Heart right ventricle (tissue), 16 donors: ENCODE measurements at regions not wholly inside any gene's neighbourhood (a gene's known extent, or its start where the extent isn't known, plus 50 kb on each side); places are given as distances from the start of the nearest gene placed in this dataset.

ENCODE experiments used
- ATAC-seq, 8 donors: fragments of 200-7000 bp; cut with Tn5 transposase; one replicate each; pipeline ENCODE4 v1.9.1; 2020; ENCODE audit warnings: mild to moderate bottlenecking in 8 of 8, moderate library complexity in 8 of 8, moderate number of reproducible peaks in 1 of 8
- DNase-seq, 2 donors: peaks; one replicate each; pipeline ENCODE4 v3.0.0-alpha.2; 2020
- H3K27ac ChIP-seq, 10 donors: fragments of 200-600 bp; sonication (generic) in 2 of 10; one replicate each; pipeline versions ENCODE4 v1.5.0 to v1.8.0; 2020 to 2022; ENCODE audit warnings: mild to moderate bottlenecking in 3 of 10
- H3K27me3 ChIP-seq, 7 donors: fragments of 200-600 bp; one replicate each; pipeline ENCODE4 v1.8.0; 2021 to 2022; ENCODE audit warnings: mild to moderate bottlenecking in 2 of 7
- H3K36me3 ChIP-seq, 9 donors: fragments of 200-600 bp; sonication (generic) in 1 of 9; one replicate each; pipeline versions ENCODE4 v1.5.0 to v1.8.0; 2020 to 2022; ENCODE audit warnings: mild to moderate bottlenecking in 2 of 9
- H3K4me1 ChIP-seq, 9 donors: fragments of 200-600 bp; sonication (generic) in 1 of 9; one replicate each; pipeline versions ENCODE4 v1.5.0 to v1.8.0; 2020 to 2022; ENCODE audit warnings: mild to moderate bottlenecking in 4 of 9
- H3K4me3 ChIP-seq, 10 donors: fragments of 200-600 bp; sonication (generic) in 2 of 10; one replicate each; pipeline versions ENCODE4 v1.5.0 to v1.8.0; 2020 to 2022; ENCODE audit warnings: mild to moderate bottlenecking in 7 of 10, moderate library complexity in 2 of 10
- H3K9me3 ChIP-seq, 11 donors: fragments of 200-600 bp in 10 of 11; sonication (generic) in 2 of 11; one replicate each; pipeline versions ENCODE4 v1.5.0 to v1.8.0; 2013 to 2022; ENCODE audit warnings: mild to moderate bottlenecking in 2 of 11, control low read depth in 1 of 11, moderate library complexity in 1 of 11
- WGBS, 2 donors: extraction: QIAGEN DNeasy Blood & Tissue Kit; methylation state at CpG; one replicate each; pipeline ENCODE4 v1.1.7; 2013; ENCODE audit warnings: inconsistent platforms in 1 of 2; 5-methylcytosine and 5-hydroxymethylcytosine counted together
- intact Hi-C, 10 donors: fragments of 100-400 bp; cut with DNase I; formaldehyde crosslinking; loops; one replicate each; pipeline versions ENCODE4 v1.11.1 to v1.14.2; 2022
- TF ChIP-seq, protein P1 (sequence below), 9 donors: fragments of 200-600 bp; sonication (generic) in 2 of 9; IDR thresholded peaks; one replicate each; pipeline versions ENCODE4 v1.5.0 to v1.8.0; 2021 to 2022; ENCODE audit warnings: antibody characterized with exemption in 9 of 9, mild to moderate bottlenecking in 5 of 9, moderate library complexity in 1 of 9
- donor health status: Arrhythmogenic right ventricular cardiomyopathy.
- donor health status: ischemic (EF 13 %, LVEDD 7.1; RV severe dilation, severe dysfunction).
- donor health status: healthy with polysubstance abuse.
- donor health status: DM: no; HTN: yes; CAD: no.
- donor health status: DM: no; HTN: no; CAD: no.
- donor health status: ischemic (EF 25% LVEDD 6.9; RV normal size, moderate dysfunction).
- donor health status: ischemic (EF 25% LVEDD 5.7; RV mildly dilated, moderate dysfunction).
- donor health status: healthy.
- donor health status: DM: yes; HTN: yes; CAD: no.
- donor health status: Ischemic cardiomyopathy.
- donor health status: ischemic (EF 35%, LVEDD 5.7; RV mildly dilated, moderate dysfunction).
- donor health status: nonischemic (EF 11% LVEDD 7.7; RV severe dilation, severe dysfunction).
- donor health status: DM: yes; HTN: yes; CAD: no.
- donor health status: PGD.
- donor health status: ischemic (EF 29% LVEDD 5.4; RV normal size, mild dysfunction).
- donor health status: nonischemic (EF 23%, LVEDD 6.1; RV moderate dilation, normal function).

DNA sequence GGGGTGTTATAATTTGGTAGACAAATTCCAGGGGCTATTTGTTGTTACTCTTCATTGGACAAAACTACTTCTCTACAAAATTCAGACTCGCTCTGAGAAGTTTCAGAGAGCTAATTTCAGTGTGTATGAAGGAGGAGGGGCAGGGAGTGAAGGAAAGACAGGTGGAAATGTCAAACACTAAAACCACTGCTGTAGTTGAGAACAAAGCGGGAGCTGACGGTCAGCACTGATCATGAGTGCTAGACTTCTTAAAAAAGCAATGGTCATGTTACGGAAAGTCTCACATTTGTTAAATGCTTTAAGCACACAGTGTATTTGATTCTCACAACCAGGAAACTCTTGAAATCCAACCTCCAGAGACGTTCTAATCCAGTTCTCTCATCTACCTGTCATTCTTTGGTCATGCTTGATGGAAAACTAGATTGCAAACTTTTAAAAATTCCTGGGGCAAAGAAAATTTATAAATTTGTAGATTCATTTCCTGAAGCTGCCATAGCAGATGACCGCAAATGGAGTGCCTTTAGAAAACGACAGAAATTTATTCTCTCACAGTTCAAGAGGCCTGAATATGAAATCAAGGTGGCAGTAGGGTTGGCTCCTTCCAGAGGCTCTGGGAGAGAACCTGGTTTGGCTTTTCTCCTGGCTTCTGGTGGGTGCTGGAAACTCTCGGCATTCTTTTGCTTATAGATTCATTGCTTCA lies 100.7 kb upstream of the CARMIL1 start:
- 74 to 77% methylated on average over 8 of the region's 8 CpGs for WGBS, 2 donors
- no peaks in the 10 kb centered on the region for H3K9me3 ChIP-seq
- no peak overlapping the region for H3K4me3 ChIP-seq
- DNase-seq: no peak
- intact Hi-C loops: loop anchor here in 4 of 10 donors (2.0 to 5.0 kb wide), 2 partner anchors 41 to 92 kb away; no protein-coding TSS in a partner anchor
- ATAC-seq: no peak
- H3K27ac ChIP-seq: peak overlapping the region; percentile 30 to 82 (median 63)
- TF ChIP-seq, protein P1, sequence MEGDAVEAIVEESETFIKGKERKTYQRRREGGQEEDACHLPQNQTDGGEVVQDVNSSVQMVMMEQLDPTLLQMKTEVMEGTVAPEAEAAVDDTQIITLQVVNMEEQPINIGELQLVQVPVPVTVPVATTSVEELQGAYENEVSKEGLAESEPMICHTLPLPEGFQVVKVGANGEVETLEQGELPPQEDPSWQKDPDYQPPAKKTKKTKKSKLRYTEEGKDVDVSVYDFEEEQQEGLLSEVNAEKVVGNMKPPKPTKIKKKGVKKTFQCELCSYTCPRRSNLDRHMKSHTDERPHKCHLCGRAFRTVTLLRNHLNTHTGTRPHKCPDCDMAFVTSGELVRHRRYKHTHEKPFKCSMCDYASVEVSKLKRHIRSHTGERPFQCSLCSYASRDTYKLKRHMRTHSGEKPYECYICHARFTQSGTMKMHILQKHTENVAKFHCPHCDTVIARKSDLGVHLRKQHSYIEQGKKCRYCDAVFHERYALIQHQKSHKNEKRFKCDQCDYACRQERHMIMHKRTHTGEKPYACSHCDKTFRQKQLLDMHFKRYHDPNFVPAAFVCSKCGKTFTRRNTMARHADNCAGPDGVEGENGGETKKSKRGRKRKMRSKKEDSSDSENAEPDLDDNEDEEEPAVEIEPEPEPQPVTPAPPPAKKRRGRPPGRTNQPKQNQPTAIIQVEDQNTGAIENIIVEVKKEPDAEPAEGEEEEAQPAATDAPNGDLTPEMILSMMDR (IDR thresholded peaks at IDR 0.05): no peak
- no peaks in the 10 kb centered on the region for H3K36me3 ChIP-seq
- H3K27me3 ChIP-seq: no peaks in the 10 kb centered on the region
- H3K4me1 ChIP-seq: peaks cover 0 to 76% (median 14%) of the 10 kb centered on the region in 9 donors

- intact Hi-C loops: loop anchor here in 4 of 10 donors (2.0 to 5.0 kb wide), 2 partner anchors 42 to 92 kb away; no protein-coding TSS in a partner anchor
Observed at GRCh38 chr6:25179051-25179778, 100.0 kb upstream of the CARMIL1 start.

GRCh38 chr6:25180630-25181349 lies 98.4 kb upstream of the CARMIL1 start:
- 89 to 91% methylated on average over 11 of the region's 11 CpGs for WGBS, 2 donors
- H3K27me3 ChIP-seq: no peaks in the 10 kb centered on the region
- peak overlapping the region in 4 of 10 donors; percentile 69 to 82 (median 80) for H3K27ac ChIP-seq
- intact Hi-C loops: loop anchor here in 1 of 10 donors (10.0 kb wide), 1 partner anchor 96 kb away; no protein-coding TSS in a partner anchor
- TF ChIP-seq, protein P1 (IDR thresholded peaks at IDR 0.05): no peak
- no peak overlapping the region for H3K4me3 ChIP-seq
- no peaks in the 10 kb centered on the region for H3K36me3 ChIP-seq
- peaks cover 0 to 53% (median 14%) of the 10 kb centered on the region in 9 donors for H3K4me1 ChIP-seq
- no peak for DNase-seq
- ATAC-seq: peak in 1 of 8 donors; percentile 64
- H3K9me3 ChIP-seq: no peaks in the 10 kb centered on the region

More at GRCh38 chr6:25179051-25179778, 100.0 kb upstream of the CARMIL1 start:
- peaks cover 0 to 69% (median 14%) of the 10 kb centered on the region in 9 donors for H3K4me1 ChIP-seq
- H3K27ac ChIP-seq: peak overlapping the region; percentile 30 to 82 (median 64)
- WGBS, 2 donors: 34 to 46% methylated on average over 4 of the region's 4 CpGs
- H3K9me3 ChIP-seq: no peaks in the 10 kb centered on the region
- H3K36me3 ChIP-seq: no peaks in the 10 kb centered on the region
- no peaks in the 10 kb centered on the region for H3K27me3 ChIP-seq
- DNase-seq: no peak
- no peak overlapping the region for H3K4me3 ChIP-seq
- peak; percentile 55 to 90 (median 80) for ATAC-seq
- TF ChIP-seq, protein P1 (IDR thresholded peaks at IDR 0.05): no peak

DNA sequence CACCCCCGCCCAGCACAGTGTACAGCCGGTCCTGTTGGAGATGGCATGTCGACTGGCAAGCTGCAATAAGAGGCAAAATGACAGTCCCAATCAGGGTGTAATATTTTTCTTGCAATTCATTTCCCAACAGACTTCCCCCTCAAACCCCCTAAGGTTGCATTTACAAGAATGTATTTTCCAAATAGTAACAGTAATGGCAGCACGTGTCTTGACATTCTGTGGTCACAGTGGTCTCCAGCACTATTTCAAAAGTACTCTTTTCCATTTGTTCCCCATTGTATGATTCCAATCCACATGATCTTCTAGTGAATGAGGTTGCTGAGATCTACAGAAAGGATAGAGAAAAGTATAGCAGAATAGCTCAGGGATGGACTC lies 97.8 kb upstream of the CARMIL1 start:
- H3K4me3 ChIP-seq: no peak overlapping the region
- WGBS, 2 donors: 90 to 95% methylated on average over 4 of the region's 4 CpGs
- TF ChIP-seq, protein P1 (IDR thresholded peaks at IDR 0.05): no peak
- no peaks in the 10 kb centered on the region for H3K36me3 ChIP-seq
- DNase-seq (no peak), ATAC-seq (no peak)
- peak overlapping the region in 1 of 10 donors; percentile 24 for H3K27ac ChIP-seq
- H3K9me3 ChIP-seq: no peaks in the 10 kb centered on the region
- no peaks in the 10 kb centered on the region for H3K27me3 ChIP-seq
- intact Hi-C loops: loop anchor here in 1 of 10 donors (10.0 kb wide), 1 partner anchor 97 kb away; no protein-coding TSS in a partner anchor
- peaks cover 0 to 47% (median 14%) of the 10 kb centered on the region in 9 donors for H3K4me1 ChIP-seq
